NCI-H2227 treated with DMSO at 0.1 percent for 48 hours (cell line): ENCODE measurements at regions not wholly inside any gene's neighbourhood (a gene's known extent, or its start where the extent isn't known, plus 50 kb on each side); places are given as distances from the start of the nearest gene placed in this dataset.
"Not testable (repeated sequence)": the region's sequence is repeated elsewhere in the genome, so short reads cannot be mapped to it uniquely, and the experiment has no call there.

ENCODE experiments used
- DNase-seq: peaks from one replicate; lab custom pipeline; 2025; lab: John Stamatoyannopoulos, UW

GRCh38 chr3:135558150-135558783 lies 407.3 kb upstream of the PPP2R3A start:
- DNase-seq = no peak

GRCh38 chr3:135558906-135559305 lies 406.6 kb upstream of the PPP2R3A start:
- no peak for DNase-seq

- no peak for DNase-seq
Observed at GRCh38 chr3:135559802-135560201, 405.7 kb upstream of the PPP2R3A start.

- no peak for DNase-seq
Observed at GRCh38 chr3:135560847-135561246, 404.7 kb upstream of the PPP2R3A start.

- no peak for DNase-seq
Observed at GRCh38 chr3:135564696-135565095, 400.8 kb upstream of the PPP2R3A start.

- no peak for DNase-seq
Observed at GRCh38 chr3:135565546-135565945, 400.0 kb upstream of the PPP2R3A start.

GRCh38 chr3:135567223-135567622 lies 398.3 kb upstream of the PPP2R3A start:
- DNase-seq = no peak

DNA sequence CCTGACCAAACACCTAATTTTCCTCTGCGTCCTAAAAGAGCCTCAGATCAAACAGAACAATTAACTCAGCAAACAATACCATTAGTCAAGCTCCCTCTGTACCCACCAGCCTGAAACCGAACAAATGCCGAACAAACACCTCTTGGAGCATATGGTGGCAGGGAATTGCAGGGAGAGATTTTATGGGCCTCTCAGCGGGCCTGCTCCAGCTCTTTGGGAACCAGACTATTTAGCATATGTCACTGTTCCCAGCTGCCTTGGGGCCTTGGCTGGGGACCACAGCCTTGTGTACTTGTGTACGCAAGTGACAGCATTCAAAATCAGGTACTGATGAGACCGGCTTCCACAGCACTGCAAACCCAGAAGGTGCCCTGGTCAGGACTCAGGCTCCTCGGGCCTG lies 388.8 kb upstream of the PPP2R3A start:
- DNase-seq = no peak

- DNase-seq = no peak
Observed at GRCh38 chr3:135581806-135582205, 383.7 kb upstream of the PPP2R3A start.

GRCh38 chr3:135582800-135583199 lies 382.7 kb upstream of the PPP2R3A start:
- DNase-seq = no peak

DNA sequence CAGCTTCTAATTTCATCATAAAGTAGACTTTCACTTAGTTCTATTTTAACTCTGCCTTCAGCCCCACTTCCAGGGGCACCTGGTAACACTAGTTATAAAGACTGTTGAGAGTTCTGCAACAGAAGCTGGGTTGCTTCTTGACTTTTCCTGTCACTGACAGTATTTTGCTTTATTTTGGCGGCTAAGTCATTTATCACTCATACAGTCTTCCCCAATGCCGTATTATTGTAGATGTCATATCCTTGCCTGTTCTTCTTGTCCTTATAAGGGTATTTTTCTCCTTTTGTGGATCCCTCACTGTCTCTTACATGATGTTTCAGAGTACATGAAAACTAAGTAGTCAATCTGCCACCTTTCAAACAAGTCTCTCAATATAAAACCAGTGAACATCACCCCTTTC lies 369.0 kb upstream of the PPP2R3A start:
- DNase-seq = no peak

DNA sequence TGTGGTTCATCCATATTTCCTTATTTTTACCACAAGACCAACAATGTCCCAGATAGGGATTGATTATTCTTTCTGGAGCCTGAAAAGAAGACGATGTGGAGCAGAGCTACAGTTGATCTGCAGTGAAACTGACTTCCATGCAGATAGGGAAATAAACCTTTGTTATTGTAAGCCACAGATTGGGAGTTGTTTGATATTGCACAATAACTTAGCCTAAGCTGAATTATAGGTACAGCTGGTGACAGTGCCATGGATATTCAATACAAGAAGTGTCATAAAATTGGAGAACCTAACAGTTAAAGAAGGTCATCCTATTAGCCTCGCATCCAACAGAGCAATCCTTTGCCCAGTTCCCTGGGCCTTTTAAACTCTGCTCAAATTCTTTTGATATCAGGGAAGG lies 367.7 kb upstream of the PPP2R3A start:
- DNase-seq = no peak

GRCh38 chr3:135598597-135598996 lies 366.9 kb upstream of the PPP2R3A start:
- no peak for DNase-seq

GRCh38 chr3:135604512-135604911 lies 361.0 kb upstream of the PPP2R3A start:
- DNase-seq = not testable (repeated sequence)

DNA sequence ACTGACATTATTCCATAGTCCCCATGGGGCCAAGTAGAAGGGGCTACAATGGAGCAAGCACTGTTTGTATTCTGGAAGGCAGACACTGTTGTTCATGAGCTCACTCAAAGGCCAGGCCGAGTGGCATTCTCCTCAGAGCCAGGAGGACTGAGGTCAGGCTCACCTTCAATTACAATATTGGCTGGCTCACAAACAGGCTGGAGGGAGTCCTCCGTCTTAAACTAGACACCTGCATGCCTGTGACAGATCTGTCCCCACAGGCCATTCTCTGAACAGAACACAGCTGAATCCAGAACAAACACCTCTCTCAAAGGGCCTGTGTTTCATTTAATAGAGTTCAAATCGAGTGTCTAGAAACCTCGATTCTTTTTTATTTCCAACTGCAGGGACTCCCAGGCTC lies 347.4 kb upstream of the PPP2R3A start:
- DNase-seq = no peak

GRCh38 chr3:135621184-135621920 lies 344.2 kb upstream of the PPP2R3A start:
- no peak for DNase-seq

DNA sequence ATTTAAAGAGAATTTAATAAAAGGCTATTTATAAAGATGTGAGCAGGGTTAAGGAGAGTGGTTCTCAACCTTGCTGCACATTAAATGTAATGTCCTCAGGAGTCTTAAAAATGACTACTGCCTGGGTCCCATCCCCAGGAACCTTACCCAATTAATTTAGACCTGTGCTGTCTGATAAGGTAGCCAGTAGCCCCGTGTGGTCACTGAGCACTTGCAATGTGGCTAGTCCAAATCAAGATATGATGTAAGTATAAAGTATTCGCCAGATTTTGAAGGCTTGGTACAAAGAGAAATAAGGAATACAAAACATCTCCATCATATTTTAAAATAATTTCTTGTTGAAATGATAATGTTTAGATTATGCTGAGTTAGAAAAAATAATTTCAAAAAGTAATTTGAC lies 343.3 kb upstream of the PPP2R3A start:
- DNase-seq = no peak

- DNase-seq = no peak
Observed at GRCh38 chr3:135622656-135623055, 342.9 kb upstream of the PPP2R3A start.

DNA sequence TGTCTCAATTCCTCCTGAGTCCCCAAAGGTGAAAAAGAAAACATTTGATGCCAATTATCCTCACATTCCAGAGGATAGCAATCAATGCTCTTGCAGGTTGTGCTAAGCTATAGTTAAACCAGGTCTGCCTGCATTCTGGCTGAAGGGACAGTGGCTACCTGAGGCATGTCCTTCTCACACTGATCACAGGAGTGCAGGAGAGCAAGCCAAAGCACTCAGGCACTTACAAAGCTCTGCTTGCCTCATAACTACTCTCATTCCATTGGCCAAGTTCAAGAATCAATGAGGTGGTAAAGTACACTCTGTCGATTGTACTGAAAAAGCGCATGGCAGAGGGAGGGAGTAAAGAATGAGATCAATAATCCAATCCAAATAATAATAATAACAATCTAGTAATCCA lies 342.0 kb upstream of the PPP2R3A start:
- DNase-seq = no peak

GRCh38 chr3:135627057-135627456 lies 338.5 kb upstream of the PPP2R3A start:
- DNase-seq = no peak

DNA sequence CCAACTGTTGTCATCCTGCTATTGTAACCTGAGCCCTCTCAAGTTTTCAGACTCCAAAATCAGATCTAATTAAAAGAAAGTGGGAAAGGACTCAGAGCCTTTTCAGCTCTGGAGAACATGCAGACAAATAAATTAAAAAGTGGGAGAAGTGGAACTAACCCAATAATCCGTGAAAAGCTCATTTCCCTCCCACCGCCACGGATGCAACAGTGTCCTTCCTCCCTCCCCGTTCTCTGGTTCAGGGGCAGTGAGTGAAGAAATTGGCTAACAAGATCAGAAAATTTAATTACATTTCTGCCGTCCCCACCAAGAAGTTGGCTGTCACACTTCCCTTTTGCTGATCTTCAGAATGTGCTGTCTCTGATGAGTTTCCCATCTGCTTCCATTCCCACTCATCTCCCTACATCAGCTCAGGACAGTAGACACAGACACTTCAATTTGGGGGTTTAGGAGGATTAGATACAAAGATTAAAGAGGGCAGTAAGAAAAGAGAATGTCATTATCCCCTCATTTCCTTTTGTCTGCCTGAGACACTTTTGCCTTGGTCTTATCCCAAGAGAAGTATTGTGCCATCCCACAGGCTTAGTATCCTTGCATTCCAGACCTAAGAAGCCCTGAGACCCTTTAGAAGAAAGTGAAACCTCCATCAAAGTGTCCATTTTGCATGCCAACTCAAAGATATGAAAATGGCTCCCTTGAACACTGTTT lies 335.7 kb upstream of the PPP2R3A start:
- no peak for DNase-seq

DNA sequence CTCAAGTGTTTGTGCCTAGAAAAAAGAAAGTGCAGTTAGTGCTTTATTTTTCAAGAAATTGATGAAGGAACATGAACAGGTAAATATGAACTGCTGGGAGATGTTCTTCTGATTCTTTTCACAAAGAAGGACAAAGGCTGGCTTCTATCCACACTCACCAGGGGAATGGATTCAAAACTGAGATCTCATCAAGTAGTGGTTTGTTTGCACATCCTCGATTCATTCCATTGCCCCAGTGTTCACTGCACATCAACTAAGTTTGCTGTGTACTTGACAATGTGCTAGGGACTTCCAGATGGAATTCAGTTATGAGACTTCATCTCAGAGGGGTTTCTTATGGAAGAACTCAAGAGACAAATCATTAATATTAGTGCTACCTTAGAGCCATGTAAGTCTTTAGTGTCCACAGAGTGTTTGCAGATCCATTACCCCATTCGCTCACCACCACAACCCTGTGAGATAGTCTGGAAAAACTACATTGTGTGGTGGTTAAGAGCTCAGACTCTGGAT lies 332.9 kb upstream of the PPP2R3A start:
- DNase-seq = no peak

DNA sequence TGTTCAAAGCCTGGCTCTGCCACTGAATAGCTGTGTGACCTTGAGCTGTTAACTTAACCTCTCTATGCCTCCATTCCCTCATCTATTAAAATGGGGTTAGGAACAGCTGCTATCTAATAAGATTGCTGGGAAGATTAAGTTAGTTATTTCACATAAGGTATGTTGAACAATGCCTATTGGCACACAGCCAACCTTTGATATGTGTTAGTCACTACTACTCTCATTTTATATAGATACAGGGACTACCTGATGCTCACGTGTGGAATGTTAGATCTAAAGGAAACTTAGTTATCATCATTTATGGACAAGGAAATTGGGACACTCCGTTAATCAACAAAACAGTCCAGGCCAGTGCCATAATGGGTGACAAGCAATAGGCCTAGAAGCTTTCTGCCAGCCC lies 332.4 kb upstream of the PPP2R3A start:
- DNase-seq = no peak
